ENCODE measurements at regions not wholly inside any gene's neighbourhood (a gene's known extent, or its start where the extent isn't known, plus 50 kb on each side); places are given as distances from the start of the nearest gene placed in this dataset.

DNA sequence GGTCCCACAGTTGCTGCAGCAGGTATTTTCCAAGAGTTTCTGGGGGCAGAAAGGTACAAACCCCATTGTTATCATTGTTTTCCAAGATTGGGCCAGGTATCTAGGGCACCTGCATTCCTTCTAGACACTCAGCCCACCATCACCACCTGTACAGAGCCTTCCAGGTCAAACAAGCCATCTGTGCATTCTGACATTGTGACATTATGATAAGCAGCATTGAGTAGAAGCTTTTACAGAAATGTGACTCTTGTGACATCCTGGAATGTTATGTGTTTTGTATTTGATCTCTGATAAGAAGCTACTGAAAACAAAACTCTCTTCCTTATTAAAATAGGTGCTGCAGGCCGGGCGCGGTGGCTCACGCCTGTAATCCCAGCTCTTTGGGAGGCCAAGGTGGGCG, 128.1 kb upstream of the CCN2 start:
- Histone ChIP-seq H3K4me2 (ENCODE audit: low read length) (no peak overlapping the region), H4K20me1 (ENCODE audit: insufficient read depth, low read length) (no peaks in the 10 kb centered on the region), H3K4me3 (ENCODE audit: low read depth, low read length, poor library complexity, severe bottlenecking) (no peak overlapping the region), H3K9me3 (ENCODE audit: low read length) (no peaks in the 10 kb centered on the region), H3K9me2 (ENCODE audit: insufficient read depth, low read length) (no peaks in the 10 kb centered on the region), H2AFZ (ENCODE audit: low read length) (no peak overlapping the region), H3K4me1 (ENCODE audit: insufficient read depth, low read length, poor library complexity, severe bottlenecking) (no peaks in the 10 kb centered on the region), H3K27ac (ENCODE audit: low read depth, low read length, poor library complexity, severe bottlenecking) (no peak overlapping the region), H3K79me2 (ENCODE audit: insufficient read depth, low read depth, low read length) (no peaks in the 10 kb centered on the region), H3K36me3 (ENCODE audit: insufficient read depth, low read length) (no peaks in the 10 kb centered on the region)
- no peak for TF ChIP-seq EZH2phosphoT487 (IDR thresholded peaks at IDR 0.05; ENCODE audit: borderline replicate concordance, low read depth, low read length)
- TF ChIP-seq, protein P1, sequence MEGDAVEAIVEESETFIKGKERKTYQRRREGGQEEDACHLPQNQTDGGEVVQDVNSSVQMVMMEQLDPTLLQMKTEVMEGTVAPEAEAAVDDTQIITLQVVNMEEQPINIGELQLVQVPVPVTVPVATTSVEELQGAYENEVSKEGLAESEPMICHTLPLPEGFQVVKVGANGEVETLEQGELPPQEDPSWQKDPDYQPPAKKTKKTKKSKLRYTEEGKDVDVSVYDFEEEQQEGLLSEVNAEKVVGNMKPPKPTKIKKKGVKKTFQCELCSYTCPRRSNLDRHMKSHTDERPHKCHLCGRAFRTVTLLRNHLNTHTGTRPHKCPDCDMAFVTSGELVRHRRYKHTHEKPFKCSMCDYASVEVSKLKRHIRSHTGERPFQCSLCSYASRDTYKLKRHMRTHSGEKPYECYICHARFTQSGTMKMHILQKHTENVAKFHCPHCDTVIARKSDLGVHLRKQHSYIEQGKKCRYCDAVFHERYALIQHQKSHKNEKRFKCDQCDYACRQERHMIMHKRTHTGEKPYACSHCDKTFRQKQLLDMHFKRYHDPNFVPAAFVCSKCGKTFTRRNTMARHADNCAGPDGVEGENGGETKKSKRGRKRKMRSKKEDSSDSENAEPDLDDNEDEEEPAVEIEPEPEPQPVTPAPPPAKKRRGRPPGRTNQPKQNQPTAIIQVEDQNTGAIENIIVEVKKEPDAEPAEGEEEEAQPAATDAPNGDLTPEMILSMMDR (conservative IDR thresholded peaks at IDR 0.05; ENCODE audit: low read length): no peak
- ChIA-PET POLR2A (no interaction called here), CTCF (ENCODE audit: unreplicated experiment) (no interaction called here)
- intact Hi-C loops (cut with micrococcal nuclease; ENCODE audit: unreplicated experiment): no loop called here
- DNase-seq (ENCODE audit: low spot score): no peak
- no TSS peak for BruUV-seq (replicated peaks)

DNA sequence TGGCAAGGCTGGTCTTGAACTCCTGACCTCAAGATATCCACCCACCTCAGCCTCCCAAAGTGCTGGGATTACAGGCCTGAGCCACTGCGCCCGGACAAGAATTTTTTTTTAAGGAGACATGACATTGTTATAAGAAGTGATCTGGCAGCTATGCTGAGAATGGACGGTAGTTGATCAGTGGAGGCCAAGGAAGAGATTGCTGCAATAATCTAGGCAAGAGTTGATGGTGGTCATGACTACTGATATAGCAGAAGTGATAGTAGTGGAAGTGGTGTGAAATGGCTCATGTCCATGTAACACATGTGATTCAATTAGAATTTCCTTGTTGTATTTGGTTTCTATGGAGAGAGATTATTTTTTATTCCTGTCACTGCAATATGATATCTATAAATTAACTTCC, 125.3 kb upstream of the CCN2 start:
- Histone ChIP-seq H3K36me3 (ENCODE audit: insufficient read depth, low read length) (no peaks in the 10 kb centered on the region), H3K9me3 (ENCODE audit: low read length) (no peaks in the 10 kb centered on the region), H2AFZ (ENCODE audit: low read length) (no peak overlapping the region), H3K4me3 (ENCODE audit: low read depth, low read length, poor library complexity, severe bottlenecking) (no peak overlapping the region), H3K4me1 (ENCODE audit: insufficient read depth, low read length, poor library complexity, severe bottlenecking) (no peaks in the 10 kb centered on the region), H3K79me2 (ENCODE audit: insufficient read depth, low read depth, low read length) (no peaks in the 10 kb centered on the region), H3K27ac (ENCODE audit: low read depth, low read length, poor library complexity, severe bottlenecking) (no peak overlapping the region), H4K20me1 (ENCODE audit: insufficient read depth, low read length) (no peaks in the 10 kb centered on the region), H3K9me2 (ENCODE audit: insufficient read depth, low read length) (no peaks in the 10 kb centered on the region), H3K4me2 (ENCODE audit: low read length) (no peak overlapping the region)
- intact Hi-C loops (cut with micrococcal nuclease; ENCODE audit: unreplicated experiment): no loop called here
- ChIA-PET POLR2A (no interaction called here), CTCF (ENCODE audit: unreplicated experiment) (no interaction called here)
- BruUV-seq (replicated peaks): no TSS peak
- DNase-seq (ENCODE audit: low spot score): no peak
- TF ChIP-seq, protein P1 (conservative IDR thresholded peaks at IDR 0.05; ENCODE audit: low read length): no peak
- no peak for TF ChIP-seq EZH2phosphoT487 (IDR thresholded peaks at IDR 0.05; ENCODE audit: borderline replicate concordance, low read depth, low read length)

DNA sequence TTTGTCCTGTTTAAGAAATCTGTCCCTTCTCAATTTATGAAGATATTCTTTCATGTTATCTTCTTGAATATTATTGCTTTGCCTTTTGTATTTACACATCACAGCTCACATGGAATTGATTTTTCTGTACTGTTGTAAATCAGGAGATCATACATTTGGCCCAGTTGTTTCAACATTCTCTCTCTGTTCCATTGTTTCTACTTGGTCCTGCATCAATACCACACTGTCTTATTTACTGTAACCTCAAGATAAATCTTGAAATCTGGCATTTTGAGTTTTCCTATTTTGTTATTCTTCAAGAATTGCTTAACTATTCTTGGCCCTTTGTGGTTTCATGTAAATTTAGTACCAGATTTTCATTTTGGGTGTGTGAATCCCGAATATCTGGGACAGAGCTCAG, 121.7 kb upstream of the CCN2 start:
- intact Hi-C loops (cut with micrococcal nuclease; ENCODE audit: unreplicated experiment): no loop called here
- Histone ChIP-seq H3K9me2 (ENCODE audit: insufficient read depth, low read length) (no peaks in the 10 kb centered on the region), H2AFZ (ENCODE audit: low read length) (no peak overlapping the region), H3K4me3 (ENCODE audit: low read depth, low read length, poor library complexity, severe bottlenecking) (no peak overlapping the region), H3K79me2 (ENCODE audit: insufficient read depth, low read depth, low read length) (no peaks in the 10 kb centered on the region), H3K36me3 (ENCODE audit: insufficient read depth, low read length) (no peaks in the 10 kb centered on the region), H3K9me3 (ENCODE audit: low read length) (no peaks in the 10 kb centered on the region), H3K4me2 (ENCODE audit: low read length) (no peak overlapping the region), H3K4me1 (ENCODE audit: insufficient read depth, low read length, poor library complexity, severe bottlenecking) (peaks cover 8% of the 10 kb centered on the region), H4K20me1 (ENCODE audit: insufficient read depth, low read length) (no peaks in the 10 kb centered on the region), H3K27ac (ENCODE audit: low read depth, low read length, poor library complexity, severe bottlenecking) (no peak overlapping the region)
- ChIA-PET CTCF (ENCODE audit: unreplicated experiment) (no interaction called here), POLR2A (no interaction called here)
- no TSS peak for BruUV-seq (replicated peaks)
- no peak for DNase-seq (ENCODE audit: low spot score)
- TF ChIP-seq, protein P1 (conservative IDR thresholded peaks at IDR 0.05; ENCODE audit: low read length): no peak
- TF ChIP-seq EZH2phosphoT487 (IDR thresholded peaks at IDR 0.05; ENCODE audit: borderline replicate concordance, low read depth, low read length): no peak
